ENCODE measurements at regions not wholly inside any gene's neighbourhood (a gene's known extent, or its start where the extent isn't known, plus 50 kb on each side); places are given as distances from the start of the nearest gene placed in this dataset.

DNA sequence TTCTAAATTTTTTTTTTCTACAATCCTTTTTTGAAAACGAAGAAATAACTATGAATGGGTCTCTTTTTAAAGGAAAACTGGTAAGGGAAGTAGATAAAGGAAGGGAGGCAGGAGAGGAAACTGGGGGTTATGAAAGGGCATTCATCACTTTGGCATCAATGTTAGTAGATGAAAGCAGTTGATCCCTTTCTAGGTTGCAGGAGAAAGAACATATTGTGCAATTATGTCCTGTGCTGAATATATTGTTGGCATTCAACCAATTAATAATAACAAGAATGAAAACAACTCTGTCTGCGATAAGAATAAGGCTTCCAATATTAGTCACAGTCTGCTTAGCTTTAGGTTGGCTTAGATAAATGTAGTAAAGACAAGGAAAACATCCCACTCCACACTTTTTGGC, 796.8 kb upstream of the KLHL1 start:
- ChIA-PET CTCF (no interaction called here), POLR2A (no interaction called here)

DNA sequence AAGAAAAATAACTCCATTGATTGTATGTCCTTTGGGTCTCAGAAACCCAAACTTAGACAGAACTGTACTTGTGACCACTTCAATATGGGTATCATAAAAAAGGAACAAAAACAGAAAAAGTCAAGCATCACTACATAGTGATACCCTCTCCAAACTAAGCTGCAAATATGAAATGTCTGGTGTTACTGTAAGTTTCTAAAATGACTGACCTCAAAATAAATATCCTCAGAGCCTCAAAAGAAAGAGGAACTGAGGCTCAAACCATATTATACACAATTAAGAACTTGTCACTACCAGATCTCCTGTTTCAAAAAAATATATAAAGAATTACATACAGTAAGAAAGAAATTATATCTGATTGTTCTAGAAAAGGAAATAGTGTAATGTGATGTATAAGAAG, 787.9 kb upstream of the KLHL1 start:
- no peak for DNase-seq
- Mint-ChIP-seq H3K9me3 (no peaks in the 10 kb centered on the region), H3K4me3 (no peak overlapping the region), H3K27ac (no peak overlapping the region), H3K4me1 (no peaks in the 10 kb centered on the region), H3K36me3 (ENCODE audit: low read depth) (no peaks in the 10 kb centered on the region), H3K27me3 (no peaks in the 10 kb centered on the region)
- CTCF ChIA-PET = no interaction called here
- POLR2A ChIA-PET = no interaction called here

More for the DNA sequence above, 796.8 kb upstream of the KLHL1 start:
- no peaks in the 10 kb centered on the region for H3K36me3 Mint-ChIP-seq (ENCODE audit: low read depth)
- no peaks in the 10 kb centered on the region for H3K27me3 Mint-ChIP-seq
- H3K9me3 Mint-ChIP-seq = no peaks in the 10 kb centered on the region
- DNase-seq = no peak
- H3K27ac Mint-ChIP-seq = no peak overlapping the region
- H3K4me1 Mint-ChIP-seq = no peaks in the 10 kb centered on the region
- no peak overlapping the region for H3K4me3 Mint-ChIP-seq

DNA sequence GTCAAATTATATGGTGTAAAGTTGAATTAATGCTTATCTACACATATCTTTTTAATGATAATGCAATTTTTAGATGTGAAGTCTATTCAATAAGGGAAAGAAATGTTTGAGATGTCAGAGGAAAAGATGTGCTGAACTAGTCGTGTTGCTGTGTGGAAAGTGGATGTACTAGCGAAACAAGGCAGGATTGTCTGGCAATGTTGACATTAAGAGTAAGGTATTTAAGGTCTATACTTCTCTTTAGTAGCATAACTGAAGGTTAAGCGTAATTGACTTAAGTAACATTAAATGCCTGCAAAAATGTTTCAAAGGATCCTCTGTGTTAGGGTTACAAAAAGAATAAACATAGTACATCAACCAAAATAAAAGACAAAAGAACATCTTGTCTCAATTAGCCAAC, 787.3 kb upstream of the KLHL1 start:
- Mint-ChIP-seq H3K36me3 (ENCODE audit: low read depth) (no peaks in the 10 kb centered on the region), H3K27me3 (no peaks in the 10 kb centered on the region), H3K4me3 (no peak overlapping the region), H3K9me3 (no peaks in the 10 kb centered on the region), H3K4me1 (no peaks in the 10 kb centered on the region), H3K27ac (no peak overlapping the region)
- no peak for DNase-seq
- POLR2A ChIA-PET = no interaction called here
- CTCF ChIA-PET = no interaction called here

DNA sequence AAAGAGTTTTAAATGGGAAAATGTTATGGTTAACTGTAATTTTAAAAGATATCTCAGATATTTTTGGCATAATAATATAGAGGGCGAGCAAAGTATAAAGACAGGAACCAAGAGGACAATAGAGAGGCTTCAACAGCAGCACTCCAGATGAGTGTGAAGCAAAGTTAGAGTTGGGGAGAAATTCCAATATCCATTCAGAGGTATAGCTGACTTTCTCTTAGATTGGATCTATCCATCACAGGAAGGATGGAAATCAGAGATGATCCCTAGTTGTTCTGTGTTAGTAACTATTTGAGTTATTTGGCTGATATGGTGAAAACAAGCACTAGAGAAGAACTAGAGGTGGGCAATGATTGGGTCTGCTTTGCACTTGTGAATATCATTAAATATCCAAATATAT, 786.0 kb upstream of the KLHL1 start:
- POLR2A ChIA-PET = no interaction called here
- no peak overlapping the region for H3K27ac Mint-ChIP-seq
- DNase-seq = no peak
- no peak overlapping the region for H3K4me3 Mint-ChIP-seq
- CTCF ChIA-PET = no interaction called here
- no peaks in the 10 kb centered on the region for H3K27me3 Mint-ChIP-seq
- no peaks in the 10 kb centered on the region for H3K4me1 Mint-ChIP-seq
- H3K9me3 Mint-ChIP-seq = no peaks in the 10 kb centered on the region
- no peaks in the 10 kb centered on the region for H3K36me3 Mint-ChIP-seq (ENCODE audit: low read depth)

DNA sequence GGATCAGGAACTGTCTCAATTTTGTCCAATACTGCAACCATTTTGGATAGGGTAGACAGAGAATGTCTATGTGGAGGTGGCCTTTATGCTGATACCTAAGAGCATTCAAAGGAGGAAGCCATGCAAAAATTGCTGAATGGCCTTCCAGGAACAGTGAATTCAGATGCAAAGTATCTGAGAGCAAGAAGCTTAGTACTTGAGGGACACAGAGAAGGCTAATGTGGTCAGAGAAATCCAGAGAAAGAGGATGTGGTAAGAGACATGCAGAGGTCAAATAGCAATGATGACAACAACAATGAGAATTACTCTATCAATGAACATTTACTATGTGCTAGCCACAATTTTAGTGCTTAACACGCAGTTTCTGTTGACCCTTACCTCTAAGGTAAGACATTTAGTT, 785.6 kb upstream of the KLHL1 start:
- no peaks in the 10 kb centered on the region for H3K27me3 Mint-ChIP-seq
- no peaks in the 10 kb centered on the region for H3K4me1 Mint-ChIP-seq
- H3K9me3 Mint-ChIP-seq = no peaks in the 10 kb centered on the region
- ChIA-PET CTCF (no interaction called here), POLR2A (no interaction called here)
- no peak for DNase-seq
- H3K36me3 Mint-ChIP-seq (ENCODE audit: low read depth) = no peaks in the 10 kb centered on the region
- H3K27ac Mint-ChIP-seq = no peak overlapping the region
- no peak overlapping the region for H3K4me3 Mint-ChIP-seq

DNA sequence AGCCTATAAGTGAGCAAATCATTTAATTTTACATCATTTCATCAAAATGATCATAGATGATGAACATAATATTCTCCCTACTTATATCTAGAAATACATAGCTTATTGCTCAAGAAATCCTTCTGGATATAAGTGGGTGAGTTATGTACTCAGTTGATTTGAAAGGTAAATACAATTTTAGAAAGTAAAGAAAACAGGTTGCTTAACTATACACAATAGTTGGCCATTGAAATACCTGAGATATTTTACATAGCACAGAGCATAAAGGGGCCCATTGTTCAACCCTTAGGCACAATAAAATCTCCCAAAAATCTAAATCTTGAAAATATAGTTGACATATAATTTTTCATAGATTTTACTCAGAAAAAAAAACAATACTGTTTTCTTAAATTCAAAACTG, 782.0 kb upstream of the KLHL1 start:
- no peak overlapping the region for H3K27ac Mint-ChIP-seq
- ChIA-PET CTCF (no interaction called here), POLR2A (interaction anchor here (0.6 kb wide), 1 partner anchor 10 kb away, joined by 3 read pairs; no protein-coding TSS in a partner anchor)

DNA sequence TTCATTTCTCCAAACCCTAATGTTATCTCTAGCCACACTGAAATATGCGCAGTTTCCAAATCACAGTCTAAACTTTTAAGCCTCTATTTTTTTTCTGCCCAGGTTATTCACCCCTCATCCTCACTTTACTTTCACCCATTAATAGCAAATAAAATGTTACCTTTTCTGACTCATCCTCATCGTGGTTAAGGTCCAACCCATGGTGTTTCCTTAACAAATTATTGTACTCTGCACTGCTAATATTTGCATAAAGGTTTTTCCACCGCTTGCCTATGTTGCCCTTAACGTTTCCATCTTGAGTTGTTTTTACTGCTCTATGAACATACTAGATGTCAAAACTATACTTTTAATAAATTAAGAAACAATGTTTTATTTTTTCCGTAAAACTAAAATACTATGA, 780.9 kb upstream of the KLHL1 start:
- POLR2A ChIA-PET = no interaction called here
- no peaks in the 10 kb centered on the region for H3K36me3 Mint-ChIP-seq (ENCODE audit: low read depth)
- H3K27me3 Mint-ChIP-seq = no peaks in the 10 kb centered on the region
- CTCF ChIA-PET = no interaction called here
- H3K27ac Mint-ChIP-seq = no peak overlapping the region
- H3K4me1 Mint-ChIP-seq = no peaks in the 10 kb centered on the region
- H3K9me3 Mint-ChIP-seq = no peaks in the 10 kb centered on the region
- H3K4me3 Mint-ChIP-seq = no peak overlapping the region
- no peak for DNase-seq

More for the DNA sequence above, 782.0 kb upstream of the KLHL1 start:
- H3K27me3 Mint-ChIP-seq = no peaks in the 10 kb centered on the region
- H3K9me3 Mint-ChIP-seq = no peaks in the 10 kb centered on the region
- no peak for DNase-seq
- no peak overlapping the region for H3K4me3 Mint-ChIP-seq
- H3K36me3 Mint-ChIP-seq (ENCODE audit: low read depth) = no peaks in the 10 kb centered on the region
- H3K4me1 Mint-ChIP-seq = no peaks in the 10 kb centered on the region

DNA sequence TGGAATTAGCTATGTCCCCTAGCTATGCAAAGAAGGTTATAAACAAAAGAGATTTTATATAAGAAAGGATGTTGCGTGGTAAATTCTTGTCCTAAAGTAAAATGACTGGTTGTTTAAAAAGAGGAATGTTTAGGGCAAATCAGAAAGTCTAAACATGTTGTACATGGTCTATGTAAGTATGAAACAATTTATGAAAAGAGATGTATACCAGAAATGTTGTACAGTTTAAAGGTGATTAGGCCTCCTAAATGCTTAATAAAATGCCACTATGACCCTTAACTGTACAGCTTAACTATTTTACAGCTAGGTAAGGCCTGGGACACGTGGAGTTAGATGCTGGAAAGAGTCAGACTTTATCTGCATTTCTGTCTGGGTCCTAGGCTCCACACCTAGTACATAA, 775.9 kb upstream of the KLHL1 start:
- Mint-ChIP-seq H3K27me3 (no peaks in the 10 kb centered on the region), H3K27ac (no peak overlapping the region), H3K4me3 (no peak overlapping the region), H3K4me1 (no peaks in the 10 kb centered on the region), H3K9me3 (no peaks in the 10 kb centered on the region), H3K36me3 (ENCODE audit: low read depth) (no peaks in the 10 kb centered on the region)
- POLR2A ChIA-PET = no interaction called here
- DNase-seq = no peak
- CTCF ChIA-PET = no interaction called here

DNA sequence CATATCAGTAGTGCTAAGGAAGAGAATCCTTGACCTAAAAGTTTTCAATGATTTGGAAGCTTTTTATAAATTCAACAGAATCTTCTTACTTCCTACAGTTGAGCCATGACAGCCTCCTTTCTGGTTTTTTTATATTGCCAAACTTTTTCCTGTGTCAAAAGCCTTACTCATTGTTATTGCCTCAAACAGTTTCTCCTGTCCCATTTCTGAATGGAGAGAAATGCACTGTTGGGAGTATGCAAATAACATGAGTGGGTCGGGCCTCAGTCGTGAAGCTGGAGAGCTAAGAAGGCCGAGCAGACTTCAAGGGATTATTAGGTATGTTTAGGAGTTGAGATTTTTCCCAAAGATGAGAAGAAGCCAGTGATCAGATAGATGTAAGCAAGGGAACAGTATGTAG, 766.4 kb upstream of the KLHL1 start:
- Mint-ChIP-seq H3K36me3 (ENCODE audit: low read depth) (no peaks in the 10 kb centered on the region), H3K4me1 (no peaks in the 10 kb centered on the region), H3K27ac (no peak overlapping the region), H3K27me3 (no peaks in the 10 kb centered on the region), H3K4me3 (no peak overlapping the region), H3K9me3 (no peaks in the 10 kb centered on the region)
- POLR2A ChIA-PET = no interaction called here
- CTCF ChIA-PET = interaction anchor here (0.6 kb wide), 1 partner anchor 321 kb away, joined by 3 read pairs; no protein-coding TSS in a partner anchor
- no peak for DNase-seq

DNA sequence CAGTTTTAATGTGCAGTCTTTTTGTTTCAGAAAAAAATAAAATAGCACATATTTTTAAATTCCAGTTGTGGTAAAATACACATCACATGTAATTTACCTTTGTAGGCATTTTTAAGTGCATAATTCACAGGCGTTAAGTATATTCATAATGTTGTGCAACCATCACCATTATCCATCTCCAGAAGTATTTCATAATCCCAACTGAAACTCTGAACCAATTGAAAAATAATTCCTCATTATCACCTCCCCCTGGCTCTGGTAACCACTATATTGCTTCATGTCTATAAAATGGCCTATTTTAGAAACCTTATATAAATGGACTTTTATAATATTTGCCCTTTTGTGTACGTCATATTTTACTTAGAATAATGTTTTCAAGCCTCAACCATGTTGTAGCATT, 756.5 kb upstream of the KLHL1 start:
- no peaks in the 10 kb centered on the region for H3K9me3 Mint-ChIP-seq
- H3K4me3 Mint-ChIP-seq = no peak overlapping the region
- POLR2A ChIA-PET = no interaction called here
- CTCF ChIA-PET = no interaction called here
- no peaks in the 10 kb centered on the region for H3K4me1 Mint-ChIP-seq
- no peak overlapping the region for H3K27ac Mint-ChIP-seq
- H3K36me3 Mint-ChIP-seq (ENCODE audit: low read depth) = no peaks in the 10 kb centered on the region
- DNase-seq = no peak
- no peaks in the 10 kb centered on the region for H3K27me3 Mint-ChIP-seq

DNA sequence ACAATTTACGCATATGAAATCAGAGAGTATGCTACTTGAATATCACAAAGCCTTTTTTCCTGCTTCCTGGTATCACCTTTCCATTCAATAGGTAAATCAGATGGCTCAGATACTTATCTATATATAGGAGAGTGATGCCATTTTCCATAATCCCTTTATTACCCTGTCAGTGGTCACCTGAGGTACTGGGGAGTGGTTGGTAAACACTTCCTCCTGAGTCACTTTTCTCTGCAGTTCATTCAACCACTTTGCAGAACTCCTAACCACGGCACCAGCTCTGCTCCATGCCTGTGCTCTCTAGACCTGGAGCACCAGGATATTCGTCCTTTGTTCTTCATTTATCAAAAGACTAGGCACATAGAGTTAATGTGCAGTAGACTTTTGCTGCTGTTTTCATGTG, 748.5 kb upstream of the KLHL1 start:
- DNase-seq = no peak
- Mint-ChIP-seq H3K4me3 (no peak overlapping the region), H3K9me3 (no peaks in the 10 kb centered on the region), H3K4me1 (no peaks in the 10 kb centered on the region), H3K27ac (no peak overlapping the region), H3K36me3 (ENCODE audit: low read depth) (no peaks in the 10 kb centered on the region), H3K27me3 (no peaks in the 10 kb centered on the region)
- POLR2A ChIA-PET = no interaction called here
- CTCF ChIA-PET = no interaction called here

DNA sequence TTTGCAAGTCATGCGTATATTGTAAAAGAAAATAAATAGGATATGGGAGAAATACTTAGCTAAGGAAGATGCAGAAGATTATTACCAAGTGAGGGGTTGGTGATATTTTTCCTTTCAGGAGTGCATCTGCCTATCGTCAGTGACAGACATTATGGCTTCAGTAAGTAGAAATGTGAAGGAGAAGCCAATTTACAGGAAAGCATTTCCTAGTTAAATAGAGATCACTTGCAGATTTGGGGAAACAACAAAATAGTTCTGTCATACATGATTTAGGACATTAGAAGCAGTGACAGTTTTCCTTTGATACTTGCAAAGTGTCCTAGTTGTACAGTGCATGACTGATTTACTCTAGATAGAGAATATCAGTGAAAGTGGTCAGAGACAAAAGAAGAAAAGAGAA, 747.8 kb upstream of the KLHL1 start:
- no peak overlapping the region for H3K4me3 Mint-ChIP-seq
- no peaks in the 10 kb centered on the region for H3K27me3 Mint-ChIP-seq
- CTCF ChIA-PET = no interaction called here
- H3K36me3 Mint-ChIP-seq (ENCODE audit: low read depth) = no peaks in the 10 kb centered on the region
- H3K9me3 Mint-ChIP-seq = no peaks in the 10 kb centered on the region
- H3K4me1 Mint-ChIP-seq = no peaks in the 10 kb centered on the region
- POLR2A ChIA-PET = no interaction called here
- no peak overlapping the region for H3K27ac Mint-ChIP-seq
- DNase-seq = no peak

DNA sequence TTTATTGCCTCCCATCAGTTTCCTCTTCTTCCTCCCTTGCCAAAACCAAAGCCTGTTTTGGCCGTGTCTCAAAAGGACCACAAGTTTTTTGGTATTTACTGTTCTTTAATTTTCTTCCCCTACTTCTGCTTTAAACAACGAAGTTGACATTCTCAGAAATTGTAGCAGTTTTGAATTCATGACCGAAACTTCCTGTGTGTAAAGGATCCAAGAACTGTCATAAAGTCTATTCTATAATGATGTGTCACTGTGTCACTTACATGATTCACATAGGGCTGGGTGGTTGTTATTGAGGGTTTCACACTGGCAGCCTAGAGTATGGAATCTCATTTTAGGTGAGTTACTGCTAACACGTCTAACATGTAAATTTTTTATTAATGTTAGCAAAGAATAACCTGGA, 741.0 kb upstream of the KLHL1 start:
- Mint-ChIP-seq H3K4me1 (no peaks in the 10 kb centered on the region), H3K9me3 (no peaks in the 10 kb centered on the region), H3K27ac (no peak overlapping the region), H3K27me3 (no peaks in the 10 kb centered on the region), H3K36me3 (ENCODE audit: low read depth) (no peaks in the 10 kb centered on the region), H3K4me3 (no peak overlapping the region)
- ChIA-PET POLR2A (no interaction called here), CTCF (no interaction called here)
- DNase-seq = no peak

DNA sequence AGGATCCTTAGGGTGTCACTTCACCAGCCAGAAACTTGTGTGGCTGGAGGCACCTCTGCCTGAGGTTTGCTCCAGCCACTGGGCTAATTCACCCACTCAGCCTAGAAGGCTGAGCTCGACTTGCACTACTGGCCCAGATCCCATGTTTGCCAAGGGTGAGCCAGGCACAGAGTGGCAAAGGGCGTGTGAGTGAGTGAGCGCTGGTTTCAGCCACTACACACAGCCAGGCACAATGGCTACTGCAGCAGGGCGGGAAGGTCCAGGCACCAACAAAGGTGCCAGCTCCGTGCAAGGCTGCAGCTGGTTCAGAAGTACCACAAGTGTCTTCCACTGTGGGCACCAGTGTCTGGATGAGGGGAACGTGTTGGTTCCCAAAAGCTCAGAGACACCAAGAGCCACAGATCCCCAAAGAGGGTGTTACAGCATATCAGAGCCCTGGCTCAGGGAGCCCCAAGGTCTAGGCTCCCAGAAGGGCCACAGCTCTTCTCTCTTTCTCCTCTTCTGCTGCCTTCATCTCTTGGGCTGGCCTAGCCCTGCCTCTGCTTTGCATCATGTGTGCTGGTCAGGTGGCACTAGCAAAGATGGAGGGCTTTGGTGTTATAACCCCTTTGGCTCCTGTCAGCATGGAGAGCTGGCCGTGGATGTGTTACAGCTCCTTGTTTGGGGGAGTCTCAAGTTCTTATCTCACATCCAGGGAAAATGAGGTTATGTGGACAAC, 736.3 kb upstream of the KLHL1 start:
- no peak overlapping the region for H3K4me3 Mint-ChIP-seq
- no peak overlapping the region for H3K27ac Mint-ChIP-seq
- POLR2A ChIA-PET = no interaction called here
- H3K36me3 Mint-ChIP-seq (ENCODE audit: low read depth) = no peaks in the 10 kb centered on the region
- H3K27me3 Mint-ChIP-seq = no peaks in the 10 kb centered on the region
- CTCF ChIA-PET = no interaction called here
- DNase-seq = no peak
- no peaks in the 10 kb centered on the region for H3K4me1 Mint-ChIP-seq
- no peaks in the 10 kb centered on the region for H3K9me3 Mint-ChIP-seq

All from activated CD4-positive, alpha-beta T cell treated with anti-CD3 and anti-CD28 coated beads, Interleukin-2, amount 10 ng/mL, durations not matched to agents 7 days and 5 days (primary cell).